Endothelial cell of umbilical vein (primary cell): ENCODE measurements at regions not wholly inside any gene's neighbourhood (a gene's known extent, or its start where the extent isn't known, plus 50 kb on each side); places are given as distances from the start of the nearest gene placed in this dataset.

ENCODE experiments used
- BruUV-seq: library from RNA; stranded (reverse); fragments of 400-500 nt; replicated peaks from 2 replicates; lab custom pipeline; 2021; lab: Mats Ljungman, UMichigan
- CTCF ChIA-PET: fragments of 300-600, 350-600 bp; sonication (Branson Sonifier 250); formaldehyde crosslinking; loops from one replicate; lab custom pipeline; 2021; ENCODE audit warnings: antibody characterized with exemption, inconsistent platforms; lab: Charles Lee
- POLR2A ChIA-PET: fragments of 300-600, 350-600 bp; sonication (Branson Sonifier 250); formaldehyde crosslinking; loops from one replicate; lab custom pipeline; 2021; ENCODE audit warnings: antibody characterized with exemption, inconsistent platforms; lab: Charles Lee
- DNase-seq: peaks from one replicate; pipeline ENCODE4 v3.0.0-alpha.2; 2011; ENCODE audit warnings: low read depth, low spot score
- FAIRE-seq: peaks from 2 replicates; lab custom pipeline; 2011; peaks lifted over from hg19 to GRCh38; lab: Jason Lieb, UNC
- H2AFZ ChIP-seq: 2 replicates; pipeline ENCODE4 v1.6.0; 2012; ENCODE audit warnings: low read depth, low read length, control low read depth, inconsistent platforms
- H3K27ac ChIP-seq: 2 replicates; pipeline ENCODE4 v1.5.1; 2011; ENCODE audit warnings: low read depth, mild to moderate bottlenecking, control low read depth, low read length, moderate library complexity; ENCODE audit not compliant: insufficient read depth
- H3K27me3 ChIP-seq, 2 experiments: 2 replicates each; pipeline versions ENCODE4 v1.6.0 to v1.6.1; 2011; ENCODE audit warnings: low read length in 2 of 2, mixed read lengths in 1 of 2; ENCODE audit not compliant: control insufficient read depth in 2 of 2, insufficient read depth in 2 of 2
- H3K36me3 ChIP-seq, 2 experiments: 2 replicates in 1 of 2; 3 replicates in 1 of 2; pipeline ENCODE4 v1.5.1; 2011; ENCODE audit warnings: low read length in 2 of 2, mild to moderate bottlenecking in 1 of 2, moderate library complexity in 1 of 2; ENCODE audit not compliant: control insufficient read depth in 2 of 2, insufficient read depth in 2 of 2; ENCODE audit errors: extremely low read depth in 1 of 2
- H3K4me1 ChIP-seq: 3 replicates; pipeline ENCODE4 v1.5.1; 2011; ENCODE audit warnings: mild to moderate bottlenecking, low read length; ENCODE audit not compliant: control insufficient read depth, insufficient read depth; ENCODE audit errors: extremely low read depth
- H3K4me2 ChIP-seq: 2 replicates; pipeline ENCODE4 v1.6.1; 2011; ENCODE audit warnings: low read length, control low read depth, mixed read lengths; ENCODE audit not compliant: insufficient read depth
- H3K4me3 ChIP-seq, 3 experiments: fragments of 200-600 bp in 1 of 3; sonication (generic), shearing (Covaris generic) in 1 of 3; replicated peaks in 1 of 3; 2 replicates each; pipeline ENCODE4 v1.5.1; 2011 to 2016; ENCODE audit warnings: control low read depth in 3 of 3, low read length in 3 of 3, mild to moderate bottlenecking in 2 of 3, inconsistent platforms in 1 of 3, low read depth in 1 of 3, moderate library complexity in 1 of 3; ENCODE audit not compliant: insufficient read depth in 1 of 3
- H3K79me2 ChIP-seq: 2 replicates; pipeline ENCODE4 v1.6.0; 2012; ENCODE audit warnings: low read length, inconsistent platforms; ENCODE audit not compliant: control insufficient read depth, insufficient read depth
- H3K9ac ChIP-seq: replicated peaks from 2 replicates; pipeline ENCODE3; 2011; ENCODE audit warnings: low read length, control low read depth; ENCODE audit not compliant: insufficient read depth; ENCODE audit errors: extremely low read depth
- H3K9me1 ChIP-seq: replicated peaks from 3 replicates; pipeline ENCODE4 v1.6.0; 2011; ENCODE audit warnings: mild to moderate bottlenecking, low read length; ENCODE audit not compliant: control insufficient read depth, insufficient read depth; ENCODE audit errors: extremely low read depth
- H3K9me3 ChIP-seq: replicated peaks from 2 replicates; pipeline ENCODE4 v1.5.1; 2012; ENCODE audit warnings: low read length, inconsistent platforms; ENCODE audit not compliant: control insufficient read depth, insufficient read depth
- H4K20me1 ChIP-seq: replicated peaks from 2 replicates; pipeline ENCODE3; 2011; ENCODE audit warnings: mild to moderate bottlenecking, low read length; ENCODE audit not compliant: control insufficient read depth, insufficient read depth; ENCODE audit errors: extremely low read depth
- CTCF ChIP-seq, 2 donors: IDR thresholded peaks; 1 replicate in 1 of 2; 2 replicates in 1 of 2; pipeline ENCODE4 v1.5.1; 2011; ENCODE audit warnings: low read length in 2 of 2, mild to moderate bottlenecking in 2 of 2, moderate library complexity in 2 of 2, control low read depth in 1 of 2, inconsistent platforms in 1 of 2, low read depth in 1 of 2; ENCODE audit not compliant: insufficient read depth in 1 of 2; ENCODE audit errors: extremely low read depth in 1 of 2
- EZH2 ChIP-seq: IDR thresholded peaks from 2 replicates; pipeline ENCODE4 v1.6.1; 2012; ENCODE audit warnings: borderline replicate concordance, low read depth, mild to moderate bottlenecking, moderate library complexity, low read length, inconsistent platforms; ENCODE audit not compliant: severe bottlenecking
- FOS ChIP-seq: IDR thresholded peaks from 2 replicates; pipeline ENCODE4 v1.6.1; 2011; ENCODE audit warnings: mild to moderate bottlenecking, low read length, moderate library complexity, borderline replicate concordance; ENCODE audit not compliant: insufficient read depth
- GATA2 ChIP-seq: IDR thresholded peaks from 2 replicates; pipeline ENCODE4 v1.7.0; 2011; ENCODE audit warnings: low read depth, mild to moderate bottlenecking, moderate library complexity, mixed read lengths, low read length; ENCODE audit not compliant: insufficient read length, insufficient read depth
- JUN ChIP-seq: IDR thresholded peaks from 2 replicates; pipeline ENCODE4 v1.6.1; 2011; ENCODE audit warnings: borderline replicate concordance, low read depth; ENCODE audit not compliant: insufficient read length, insufficient read depth
- MAX ChIP-seq: IDR thresholded peaks from 2 replicates; pipeline ENCODE4 v1.6.1; 2011; ENCODE audit not compliant: insufficient read depth, insufficient read length
- MYC ChIP-seq: IDR thresholded peaks from one replicate; pipeline ENCODE4 v1.6.1; 2011; ENCODE audit warnings: mild to moderate bottlenecking, low read depth, low read length
- POLR2A ChIP-seq: IDR thresholded peaks from 2 replicates; pipeline ENCODE4 v1.6.1; 2012; ENCODE audit warnings: low read depth, mild to moderate bottlenecking, control low read depth, low read length
- POLR2AphosphoS5 ChIP-seq: IDR thresholded peaks from 2 replicates; pipeline ENCODE4 v1.6.1; 2012; ENCODE audit warnings: low read depth, mild to moderate bottlenecking, control low read depth, low read length, moderate library complexity; ENCODE audit not compliant: insufficient read depth
- dilution Hi-C: fragments of 300-500 bp; cut with MboI; formaldehyde crosslinking; loops from one replicate; pipeline ENCODE4 v1.15.0; 2019; ENCODE audit warnings: low sequenced_read_pairs; ENCODE audit not compliant: extremely low pct_ligation_motif_present
- intact Hi-C: fragments of 100-400 bp; cut with micrococcal nuclease; formaldehyde crosslinking; loops from one replicate; pipeline ENCODE4 v1.10.0; 2022

GRCh38 chr18:68608851-68609490 is 105.9 kb downstream of the TMX3 start:
- no peak overlapping the region for H3K4me2 ChIP-seq
- no TSS peak for BruUV-seq
- POLR2A ChIA-PET, result no interaction called here

More at GRCh38 chr18:68608851-68609490, 105.9 kb downstream of the TMX3 start:
- FAIRE-seq, result no peak
- Histone ChIP-seq H3K79me2 (no peaks in the 10 kb centered on the region), H3K27ac (no peak overlapping the region), H3K9ac (no peak overlapping the region), H3K4me1 (no peaks in the 10 kb centered on the region), H3K4me3 (no peak overlapping the region), H3K27me3 (no peaks in the 10 kb centered on the region), H3K36me3 (no peaks in the 10 kb centered on the region), H3K9me1 (no peaks in the 10 kb centered on the region), H4K20me1 (no peaks in the 10 kb centered on the region), H2AFZ (no peak overlapping the region), H3K9me3 (no peaks in the 10 kb centered on the region)
- intact Hi-C loops (no loop called here), dilution Hi-C loops (no loop called here)
- no peak for TF ChIP-seq FOS
- TF ChIP-seq POLR2A, result no peak
- no peak for TF ChIP-seq MAX
- no peak for TF ChIP-seq EZH2
- no peak for TF ChIP-seq MYC
- no peak for TF ChIP-seq CTCF (IDR thresholded peaks at IDR 0.05; ENCODE audit: extremely low read depth in 1 of 2, insufficient read depth in 1 of 2, low read depth in 1 of 2, low read length in 2 of 2)
- TF ChIP-seq POLR2AphosphoS5, result no peak
- no peak for TF ChIP-seq JUN
- TF ChIP-seq GATA2, result no peak
- no peak for DNase-seq
- CTCF ChIA-PET, result no interaction called here
